ENCODE measurements at regions not wholly inside any gene's neighbourhood (a gene's known extent, or its start where the extent isn't known, plus 50 kb on each side); places are given as distances from the start of the nearest gene placed in this dataset. TPM values are rescaled to one million over a fixed set of nuclear protein-coding genes. Genes with fewer than 3 reads are reported as not detected.
"Not testable (repeated sequence)": the region's sequence is repeated elsewhere in the genome, so short reads cannot be mapped to it uniquely, and the experiment has no call there.

DNA sequence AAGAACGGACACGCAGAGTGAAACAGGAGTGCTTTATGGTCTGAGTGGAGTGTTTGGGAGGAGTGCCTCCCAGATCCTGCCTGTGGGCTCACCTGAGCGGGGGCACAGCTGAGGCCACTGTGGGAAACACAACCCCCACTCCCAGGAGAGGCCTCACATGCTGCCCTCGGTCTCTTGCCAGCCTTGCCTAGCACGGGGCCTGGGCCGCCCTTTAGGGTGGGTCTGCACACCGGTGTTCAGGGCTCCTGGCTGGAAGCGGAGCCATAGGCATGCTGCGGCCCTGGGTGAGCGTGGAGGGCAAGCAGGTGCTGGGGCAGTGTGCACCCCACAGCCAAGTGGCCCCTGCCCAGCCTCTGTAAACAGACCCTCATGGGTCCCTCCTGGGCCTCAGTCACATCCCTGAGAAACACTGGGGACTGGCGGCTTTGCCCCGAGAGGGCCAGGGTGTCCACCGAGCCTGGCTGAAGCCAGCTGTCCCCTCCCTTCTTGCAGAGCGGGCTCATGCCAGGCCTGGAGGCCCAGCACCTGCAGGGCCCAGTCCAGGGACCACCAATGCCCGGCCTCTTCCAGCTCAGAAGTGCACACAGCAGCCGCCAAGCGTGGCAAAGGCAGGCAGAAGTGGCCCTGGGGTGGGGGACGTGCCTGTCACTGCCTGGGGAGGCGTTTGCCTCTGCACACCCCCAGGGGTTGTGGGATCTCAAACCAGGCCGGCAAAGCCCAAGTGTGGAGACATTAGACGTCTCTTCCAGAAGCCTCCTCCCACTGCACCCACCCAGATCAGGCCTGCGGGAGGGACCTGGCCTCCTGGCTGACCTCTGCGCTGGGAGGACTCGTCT, 305.9 kb downstream of the CCDC74A start:
- DNase-seq (ENCODE audit: extremely low spot score in 2 of 2); H3K27ac ChIP-seq; H3K9me3 ChIP-seq; H3K4me1 ChIP-seq; H3K27me3 ChIP-seq; intact Hi-C loops (cut with DNase I); H3K4me3 ChIP-seq; H3K36me3 ChIP-seq: not testable (repeated sequence)

GRCh38 chr2:131834203-131835020, 306.7 kb downstream of the CCDC74A start:
- intact Hi-C loops (cut with DNase I); H3K36me3 ChIP-seq; H3K27ac ChIP-seq; H3K27me3 ChIP-seq; H3K4me3 ChIP-seq; H3K4me1 ChIP-seq; H3K9me3 ChIP-seq; DNase-seq (ENCODE audit: extremely low spot score in 2 of 2): not testable (repeated sequence)

DNA sequence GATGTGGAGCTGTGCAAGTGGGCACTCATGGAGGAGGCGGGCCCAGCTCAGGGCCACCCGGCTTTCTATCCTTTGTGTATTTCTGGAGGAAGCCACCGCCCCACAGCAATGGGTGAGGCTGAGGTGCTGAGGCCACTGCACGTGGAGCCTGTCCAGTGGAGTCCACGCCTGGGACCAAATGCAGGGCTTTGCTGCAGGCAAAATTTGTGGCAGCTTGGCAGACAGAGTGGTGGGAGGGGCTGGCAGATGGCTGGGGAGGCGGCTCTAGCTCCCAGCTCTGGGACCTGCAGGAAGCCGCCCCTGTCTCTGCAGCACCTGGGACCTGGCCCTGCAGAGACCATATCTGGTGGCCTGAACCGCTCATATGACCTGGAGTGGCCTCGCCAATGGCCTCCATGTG, 307.3 kb downstream of the CCDC74A start:
- intact Hi-C loops (cut with DNase I); H3K4me3 ChIP-seq: not testable (repeated sequence)

DNA sequence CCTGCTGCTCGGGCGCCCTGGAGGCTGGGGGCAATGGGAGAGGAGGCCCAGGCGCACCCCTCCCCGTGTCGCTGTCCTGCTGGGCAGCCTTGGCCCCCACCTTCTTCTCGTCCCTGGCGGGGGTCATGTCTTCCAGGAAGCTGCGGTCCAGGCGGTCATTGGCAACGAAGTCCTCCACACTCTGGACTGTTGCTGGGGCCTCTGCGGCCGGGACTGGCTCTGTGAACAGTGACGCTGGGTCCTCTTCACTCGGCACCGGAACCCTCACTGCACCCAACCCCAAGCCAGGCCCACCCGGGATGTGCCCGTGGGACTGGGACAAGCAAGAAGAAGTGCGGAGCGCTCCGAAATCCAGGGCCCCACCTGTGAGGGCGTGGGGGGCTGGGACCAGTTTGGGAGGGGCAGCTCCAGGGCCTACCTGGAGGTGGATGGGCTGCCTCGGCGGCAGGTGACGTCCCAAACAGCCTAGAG, 308.0 kb downstream of the CCDC74A start:
- intact Hi-C loops (cut with DNase I), result no loop called here
- H3K9me3 ChIP-seq, result no peaks in the 10 kb centered on the region
- H3K36me3 ChIP-seq, result no peaks in the 10 kb centered on the region
- TF ChIP-seq CTCF (IDR thresholded peaks at IDR 0.05), result no peak
- TF ChIP-seq POLR2AphosphoS5 (IDR thresholded peaks at IDR 0.05; ENCODE audit: insufficient read depth in 1 of 2, low read depth in 1 of 2), result no peak
- no peak for TF ChIP-seq POLR2A (IDR thresholded peaks at IDR 0.05)
- no peaks in the 10 kb centered on the region for H3K27me3 ChIP-seq
- H3K4me1 ChIP-seq, result no peaks in the 10 kb centered on the region
- H3K4me3 ChIP-seq, result no peak overlapping the region
- H3K27ac ChIP-seq, result no peak overlapping the region
- no peak for DNase-seq (ENCODE audit: extremely low spot score in 2 of 2)

More for the DNA sequence above, 307.3 kb downstream of the CCDC74A start:
- H3K27me3 ChIP-seq; H3K4me1 ChIP-seq; H3K36me3 ChIP-seq; H3K9me3 ChIP-seq; DNase-seq (ENCODE audit: extremely low spot score in 2 of 2); H3K27ac ChIP-seq: not testable (repeated sequence)

DNA sequence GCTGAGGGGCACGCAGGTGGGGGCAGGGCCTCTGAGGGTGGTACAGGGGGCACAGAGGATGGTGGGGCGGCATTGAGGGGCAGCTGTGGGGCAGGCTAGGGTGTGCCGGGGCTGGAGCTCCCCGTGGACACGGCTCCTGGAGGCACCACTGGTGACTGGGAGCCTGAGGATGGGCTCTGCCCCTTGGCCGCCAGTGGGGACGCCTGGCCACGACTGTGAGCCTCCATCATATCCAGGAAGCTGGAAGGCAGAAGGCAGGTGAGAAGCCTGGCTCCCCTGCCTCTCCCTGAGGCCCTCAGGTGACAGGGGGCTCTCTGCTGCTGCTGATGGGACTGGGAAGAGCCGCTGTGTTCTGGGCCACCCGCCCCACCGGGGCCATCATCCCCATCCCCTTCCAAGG, 308.4 kb downstream of the CCDC74A start:
- DNase-seq (ENCODE audit: extremely low spot score in 2 of 2); intact Hi-C loops (cut with DNase I); H3K9me3 ChIP-seq; H3K4me1 ChIP-seq; H3K36me3 ChIP-seq; H3K4me3 ChIP-seq; H3K27ac ChIP-seq; H3K27me3 ChIP-seq: not testable (repeated sequence)

DNA sequence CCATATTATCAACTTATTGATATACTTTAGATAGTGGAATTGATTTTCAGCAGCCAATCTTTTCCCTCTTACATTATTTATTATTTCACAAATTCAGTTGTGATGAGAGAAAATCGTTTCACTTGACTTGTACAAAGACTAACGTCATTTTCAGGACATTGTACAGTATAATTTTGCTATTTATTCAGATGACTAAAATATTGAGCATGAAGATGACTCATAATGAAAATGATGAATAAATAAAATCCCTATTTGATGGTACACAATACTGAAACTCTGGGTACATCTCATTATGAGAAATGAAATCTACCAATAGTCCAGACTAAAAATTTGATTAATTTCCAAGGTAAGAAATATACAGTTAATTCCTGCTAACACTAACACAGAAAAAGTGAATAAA, 316.4 kb downstream of the CCDC74A start:
- H3K4me1 ChIP-seq; DNase-seq (ENCODE audit: extremely low spot score in 2 of 2); H3K27ac ChIP-seq; intact Hi-C loops (cut with DNase I); H3K27me3 ChIP-seq; H3K36me3 ChIP-seq; H3K9me3 ChIP-seq; H3K4me3 ChIP-seq: not testable (repeated sequence)

DNA sequence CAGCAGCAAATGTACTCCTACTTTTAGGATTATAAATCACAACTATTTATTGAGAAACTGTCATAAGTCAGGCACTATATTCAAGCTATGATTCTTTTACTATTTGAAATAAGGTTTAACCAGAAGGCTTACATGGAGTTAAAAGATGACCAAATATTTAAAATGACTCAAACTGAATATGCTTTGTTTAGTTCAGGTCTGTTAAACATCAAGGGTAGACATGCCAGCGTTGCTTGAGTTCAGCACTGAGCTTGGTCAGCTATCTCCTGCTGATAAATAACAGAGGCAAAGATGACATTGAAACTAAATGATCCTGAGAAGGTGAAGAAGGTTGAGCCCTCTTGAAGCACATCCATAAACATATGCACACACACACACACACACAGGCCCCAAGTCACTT, 305.6 kb downstream of the ANKRD30BL start:
- H3K4me1 ChIP-seq; H3K4me3 ChIP-seq; intact Hi-C loops (cut with DNase I); H3K9me3 ChIP-seq; DNase-seq (ENCODE audit: extremely low spot score in 2 of 2); H3K27me3 ChIP-seq; H3K27ac ChIP-seq; H3K36me3 ChIP-seq: not testable (repeated sequence)

GRCh38 chr2:131858197-131858596, 303.6 kb downstream of the ANKRD30BL start:
- H3K9me3 ChIP-seq; H3K27me3 ChIP-seq; H3K27ac ChIP-seq; H3K4me3 ChIP-seq; intact Hi-C loops (cut with DNase I); H3K36me3 ChIP-seq; DNase-seq (ENCODE audit: extremely low spot score in 2 of 2); H3K4me1 ChIP-seq: not testable (repeated sequence)

Small RNA genes lying in the stretch of these regions (small RNA-seq; reads per million reads assigned to genes)
- not detected for gene RNU6-617P
